IMR-90 (cell line): ENCODE measurements at regions not wholly inside any gene's neighbourhood (a gene's known extent, or its start where the extent isn't known, plus 50 kb on each side); places are given as distances from the start of the nearest gene placed in this dataset.

Source experiments
- ATAC-seq: fragments of 200-7000 bp; cut with Tn5 transposase; 2 replicates; pipeline ENCODE4 v1.9.1; 2020; ENCODE audit warnings: low read depth, mild to moderate bottlenecking, moderate library complexity
- BruUV-seq: library from RNA; stranded (reverse); fragments of 400-500 nt; replicated peaks from 2 replicates; lab custom pipeline; 2021; lab: Mats Ljungman, UMichigan
- CTCF ChIA-PET: fragments of 300-600 bp; formaldehyde crosslinking; extraction: SDS; loops from one replicate; lab custom pipeline; 2021; ENCODE audit warnings: antibody characterized with exemption; lab: Yijun Ruan, JAX
- POLR2A ChIA-PET: fragments of 300-600 bp; sonication (Branson Sonifier 250); formaldehyde crosslinking; loops from one replicate; lab custom pipeline; 2022; ENCODE audit warnings: antibody characterized with exemption; ENCODE audit not compliant: unreplicated experiment; lab: Charles Lee
- DNase-seq: peaks from one replicate; pipeline ENCODE4 v3.0.0; 2013
- H2AFZ ChIP-seq: replicated peaks from 2 replicates; pipeline ENCODE3; 2013; ENCODE audit warnings: low read length, mild to moderate bottlenecking; ENCODE audit not compliant: poor library complexity
- H2AK5ac ChIP-seq: 2 replicates; pipeline ENCODE4 v1.6.1; 2013; ENCODE audit warnings: low read depth, low read length, inconsistent platforms
- H2AK9ac ChIP-seq: replicated peaks from 2 replicates; pipeline ENCODE3; 2013; ENCODE audit warnings: mild to moderate bottlenecking, low read depth, low read length, moderate library complexity; ENCODE audit not compliant: poor library complexity
- H2BK120ac ChIP-seq: 2 replicates; pipeline ENCODE4 v1.6.1; 2013; ENCODE audit warnings: low read depth, low read length, inconsistent platforms
- H2BK15ac ChIP-seq: 3 replicates; pipeline ENCODE4 v1.6.1; 2013; ENCODE audit warnings: low read depth, low read length, inconsistent platforms
- H2BK20ac ChIP-seq: 2 replicates; pipeline ENCODE4 v1.6.1; 2013; ENCODE audit warnings: low read depth, mild to moderate bottlenecking, inconsistent platforms, low read length, moderate library complexity
- H2BK5ac ChIP-seq: 2 replicates; pipeline ENCODE4 v1.6.1; 2013; ENCODE audit warnings: mild to moderate bottlenecking, low read depth, low read length, inconsistent platforms; ENCODE audit not compliant: poor library complexity, severe bottlenecking
- H3K14ac ChIP-seq: replicated peaks from 2 replicates; pipeline ENCODE4 v1.6.1; 2013; ENCODE audit warnings: low read depth, low read length, inconsistent platforms
- H3K18ac ChIP-seq: 2 replicates; pipeline ENCODE4 v1.6.1; 2013; ENCODE audit warnings: low read depth, low read length, control low read depth
- H3K23ac ChIP-seq: 2 replicates; pipeline ENCODE4 v1.6.1; 2013; ENCODE audit warnings: low read depth, low read length, inconsistent platforms
- H3K27ac ChIP-seq: 2 replicates; pipeline ENCODE4 v1.5.1; 2013; ENCODE audit warnings: mild to moderate bottlenecking, control low read depth, low read length; ENCODE audit not compliant: insufficient read depth
- H3K27me3 ChIP-seq: 2 replicates; pipeline ENCODE4 v1.6.1; 2013; ENCODE audit warnings: low read length; ENCODE audit not compliant: control insufficient read depth, insufficient read depth
- H3K36me3 ChIP-seq: 2 replicates; pipeline ENCODE4 v1.6.1; 2013; ENCODE audit warnings: low read length, mixed read lengths; ENCODE audit not compliant: control insufficient read depth, insufficient read depth
- H3K4ac ChIP-seq: 2 replicates; pipeline ENCODE4 v1.6.1; 2013; ENCODE audit warnings: low read depth, low read length, inconsistent platforms
- H3K4me1 ChIP-seq: 2 replicates; pipeline ENCODE4 v1.6.1; 2013; ENCODE audit warnings: low read length, mixed read lengths; ENCODE audit not compliant: control insufficient read depth, insufficient read depth
- H3K4me2 ChIP-seq: 2 replicates; pipeline ENCODE4 v1.6.1; 2013; ENCODE audit warnings: low read depth, mild to moderate bottlenecking, control low read depth, low read length, moderate library complexity
- H3K4me3 ChIP-seq: 2 replicates; pipeline ENCODE4 v1.5.1; 2013; ENCODE audit warnings: low read depth, mild to moderate bottlenecking, control low read depth, low read length, moderate library complexity; ENCODE audit not compliant: insufficient read depth
- H3K56ac ChIP-seq: 2 replicates; pipeline ENCODE4 v1.6.1; 2013; ENCODE audit warnings: low read length, inconsistent platforms; ENCODE audit not compliant: insufficient read depth; ENCODE audit errors: extremely low read depth
- H3K79me1 ChIP-seq, 2 experiments: 2 replicates each; pipeline ENCODE4 v1.6.1; 2013; ENCODE audit warnings: low read length in 2 of 2, inconsistent platforms in 1 of 2, low read depth in 1 of 2
- H3K9ac ChIP-seq: 2 replicates; pipeline ENCODE4 v1.6.1; 2013; ENCODE audit warnings: low read depth, low read length, control low read depth
- H3K9me1 ChIP-seq: 2 replicates; pipeline ENCODE4 v1.6.1; 2013; ENCODE audit warnings: low read length, inconsistent platforms; ENCODE audit not compliant: insufficient read depth
- H3K9me3 ChIP-seq: 2 replicates; pipeline ENCODE4 v1.6.1; 2013; ENCODE audit warnings: low read length; ENCODE audit not compliant: control insufficient read depth, insufficient read depth
- H4K20me1 ChIP-seq: 2 replicates; pipeline ENCODE4 v1.6.1; 2013; ENCODE audit warnings: low read length, inconsistent platforms; ENCODE audit not compliant: insufficient read depth
- H4K5ac ChIP-seq: 2 replicates; pipeline ENCODE4 v1.6.1; 2013; ENCODE audit warnings: mild to moderate bottlenecking, low read depth, low read length, control low read depth
- H4K8ac ChIP-seq, 2 experiments: 2 replicates each; pipeline ENCODE4 v1.6.1; 2013; ENCODE audit warnings: low read depth in 2 of 2, low read length in 2 of 2, control low read depth in 1 of 2, inconsistent platforms in 1 of 2
- H4K91ac ChIP-seq: 2 replicates; pipeline ENCODE4 v1.6.1; 2013; ENCODE audit warnings: low read depth, low read length, inconsistent platforms; ENCODE audit not compliant: insufficient read depth
- BHLHE40 ChIP-seq: fragments of 150-350 bp; IDR thresholded peaks from 2 replicates; pipeline ENCODE4 v1.6.1; 2016; ENCODE audit warnings: mild to moderate bottlenecking, low read depth, low read length
- CEBPB ChIP-seq: IDR thresholded peaks from 2 replicates; pipeline ENCODE4 v1.6.1; 2012; ENCODE audit warnings: low read depth, low read length, improper control_type of control experiment
- CHD1 ChIP-seq: IDR thresholded peaks from 2 replicates; pipeline ENCODE4 v1.6.1; 2012; ENCODE audit warnings: low read depth, low read length, improper control_type of control experiment
- CTCF ChIP-seq: conservative IDR thresholded peaks from 2 replicates; pipeline ENCODE4 v1.5.1; 2012; ENCODE audit warnings: mild to moderate bottlenecking, low read depth, low read length, improper control_type of control experiment
- ELK1 ChIP-seq: fragments of 150-350 bp; IDR thresholded peaks from 2 replicates; pipeline ENCODE4 v1.6.1; 2016; ENCODE audit warnings: low read depth, mild to moderate bottlenecking, low read length, moderate library complexity, borderline replicate concordance
- FOS ChIP-seq: fragments of 150-350 bp; IDR thresholded peaks from 2 replicates; pipeline ENCODE4 v1.6.1; 2016; ENCODE audit warnings: low read depth, low read length
- MAFK ChIP-seq: IDR thresholded peaks from 2 replicates; pipeline ENCODE4 v1.6.1; 2012; ENCODE audit warnings: low read depth, low read length, improper control_type of control experiment
- MAZ ChIP-seq: IDR thresholded peaks from 2 replicates; pipeline ENCODE4 v1.6.1; 2012; ENCODE audit warnings: low read depth, mild to moderate bottlenecking, low read length, improper control_type of control experiment, moderate library complexity, borderline replicate concordance
- MXI1 ChIP-seq: IDR thresholded peaks from 2 replicates; pipeline ENCODE4 v1.6.1; 2012; ENCODE audit warnings: low read depth, mild to moderate bottlenecking, low read length, moderate library complexity, borderline replicate concordance
- NFE2L2 ChIP-seq: fragments of 150-350 bp; IDR thresholded peaks from 2 replicates; pipeline ENCODE4 v1.6.1; 2016; ENCODE audit warnings: low read depth, mild to moderate bottlenecking, low read length
- POLR2A ChIP-seq: IDR thresholded peaks from 2 replicates; pipeline ENCODE4 v1.6.1; 2012; ENCODE audit warnings: mild to moderate bottlenecking, low read depth, low read length
- RAD21 ChIP-seq: IDR thresholded peaks from 2 replicates; pipeline ENCODE4 v1.6.1; 2012; ENCODE audit warnings: low read length, improper control_type of control experiment
- RCOR1 ChIP-seq: IDR thresholded peaks from 2 replicates; pipeline ENCODE4 v1.6.1; 2012; ENCODE audit warnings: mild to moderate bottlenecking, low read length, improper control_type of control experiment; ENCODE audit not compliant: insufficient replicate concordance
- RFX5 ChIP-seq: IDR thresholded peaks from 2 replicates; pipeline ENCODE4 v1.8.0; 2012; ENCODE audit warnings: low read depth, mild to moderate bottlenecking, low read length, moderate library complexity
- SMC3 ChIP-seq: fragments of 150-350 bp; IDR thresholded peaks from 2 replicates; pipeline ENCODE4 v1.6.1; 2016; ENCODE audit warnings: low read depth, mild to moderate bottlenecking, antibody characterized with exemption, low read length, moderate library complexity
- USF2 ChIP-seq: fragments of 150-350 bp; IDR thresholded peaks from 2 replicates; pipeline ENCODE4 v1.6.1; 2017; ENCODE audit warnings: mild to moderate bottlenecking, antibody characterized with exemption, low read length, low read depth
- WGBS, 2 experiments: methylation state at CpG; one replicate each; pipeline versions ENCODE4 v1.1.5 to v1.1.7; 2013; ENCODE audit warnings: missing lambda C conversion rate in 2 of 2; ENCODE audit not compliant: insufficient read length in 1 of 2; ENCODE audit errors: extremely low coverage in 2 of 2; 5-methylcytosine and 5-hydroxymethylcytosine counted together
- dilution Hi-C: fragments of 300-500 bp; cut with HindIII; formaldehyde crosslinking; loops from one replicate; pipeline ENCODE4 v1.14.3; 2018; ENCODE audit warnings: low sequenced_read_pairs; ENCODE audit not compliant: unreplicated experiment
- in situ Hi-C: fragments of 300-500 bp; cut with MboI; formaldehyde crosslinking; loops from 3 replicates; pipeline ENCODE4 v1.14.3; 2019; ENCODE audit warnings: low sequenced_read_pairs, inconsistent platforms, mixed read lengths
- intact Hi-C: fragments of 100-400 bp; cut with micrococcal nuclease; formaldehyde crosslinking; loops from 2 replicates; pipeline ENCODE4 v1.10.0; 2022

- no peaks in the 10 kb centered on the region for H3K9me1 ChIP-seq
- no peaks in the 10 kb centered on the region for H3K79me1 ChIP-seq
- CTCF ChIA-PET = no interaction called here
- no peak overlapping the region for H3K14ac ChIP-seq
- no peak overlapping the region for H3K4ac ChIP-seq
- H3K23ac ChIP-seq = no peak overlapping the region
- BruUV-seq = no TSS peak
- no peaks in the 10 kb centered on the region for H3K36me3 ChIP-seq
- H4K91ac ChIP-seq = no peak overlapping the region
- no peak overlapping the region; the same call in 1 of the 2 replicates for H4K5ac ChIP-seq
- DNase-seq = no peak
- no peak overlapping the region for H2AK9ac ChIP-seq
- no peak for ATAC-seq
- H2BK120ac ChIP-seq = no peak overlapping the region
- POLR2A ChIA-PET = interaction anchor here (0.6 kb wide), 1 partner anchor 34 kb away, joined by 4 read pairs; no protein-coding TSS in a partner anchor
- no peaks in the 10 kb centered on the region for H4K20me1 ChIP-seq
- in situ Hi-C loops (no loop called here), dilution Hi-C loops (no loop called here), intact Hi-C loops (no loop called here)
- H3K18ac ChIP-seq = no peak overlapping the region; the same call in 1 of the 2 replicates
- no peak overlapping the region for H2AFZ ChIP-seq
- WGBS, 2 experiments = no CpG with 5 or more reads among the region's 2 CpGs
- no peak overlapping the region for H4K8ac ChIP-seq
- no peak overlapping the region for H3K4me2 ChIP-seq
- no peak overlapping the region for H2BK20ac ChIP-seq
- H3K4me1 ChIP-seq = no peaks in the 10 kb centered on the region; the same call in 1 of the 2 replicates
- no peak overlapping the region for H3K9ac ChIP-seq
- H2BK15ac ChIP-seq = no peak overlapping the region
- H2BK5ac ChIP-seq = no peak overlapping the region
- no peak overlapping the region for H3K27ac ChIP-seq
- no peaks in the 10 kb centered on the region for H3K27me3 ChIP-seq
- no peak for TF ChIP-seq RFX5
- no peak for TF ChIP-seq CTCF
- TF ChIP-seq NFE2L2 = no peak
- TF ChIP-seq CEBPB = no peak
- no peak for TF ChIP-seq FOS
- TF ChIP-seq CHD1 = no peak
- TF ChIP-seq RAD21 = no peak
- TF ChIP-seq POLR2A = no peak
- no peak for TF ChIP-seq MXI1
- TF ChIP-seq RCOR1 = no peak
- TF ChIP-seq SMC3 = no peak
- TF ChIP-seq BHLHE40 = no peak
- TF ChIP-seq USF2 = no peak
- TF ChIP-seq MAZ = no peak
- no peak for TF ChIP-seq MAFK
- TF ChIP-seq ELK1 = no peak
- no peak overlapping the region for H3K56ac ChIP-seq
- H3K4me3 ChIP-seq = no peak overlapping the region
- H3K9me3 ChIP-seq = no peaks in the 10 kb centered on the region
- no peak overlapping the region for H2AK5ac ChIP-seq
These were observed 1102.4 kb upstream of the ZEB2 start for GRCh38 chr2:145622285-145622684.
